ENCODE measurements at regions not wholly inside any gene's neighbourhood (a gene's known extent, or its start where the extent isn't known, plus 50 kb on each side); places are given as distances from the start of the nearest gene placed in this dataset.

DNA sequence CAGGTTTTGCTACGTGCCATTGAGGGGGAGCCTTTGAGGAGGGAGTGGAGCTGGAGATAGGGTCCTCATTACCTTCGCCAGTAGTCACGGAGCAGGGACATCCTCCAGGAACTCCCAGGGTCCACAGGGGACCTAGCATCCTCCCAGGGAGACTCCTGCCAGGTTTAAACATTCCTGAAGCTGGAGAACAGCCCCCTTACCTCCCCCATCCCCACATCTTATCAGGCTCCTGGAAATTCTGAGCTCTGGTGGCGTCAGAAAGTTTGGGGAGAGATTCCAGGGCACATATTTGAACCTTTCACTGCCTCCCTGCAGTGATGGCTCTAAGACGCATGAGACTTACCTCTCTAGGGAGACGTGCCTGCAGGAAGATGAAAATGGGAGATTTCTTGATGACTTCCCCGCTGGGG is 192.3 kb upstream of the GSC start:
- TF ChIP-seq ISL1 (CRISPR knock-in tag; IDR thresholded peaks at IDR 0.05) (no peak), SNAI2 (CRISPR knock-in tag; IDR thresholded peaks at IDR 0.05) (no peak)
